Stimulated activated CD8-positive, alpha-beta memory T cell treated with anti-CD3 and anti-CD28 coated beads, Interleukin-2, amount 100 ng/mL, for 48 hours (primary cell): ENCODE measurements at regions not wholly inside any gene's neighbourhood (a gene's known extent, or its start where the extent isn't known, plus 50 kb on each side); places are given as distances from the start of the nearest gene placed in this dataset.
"Not testable (repeated sequence)": the region's sequence is repeated elsewhere in the genome, so short reads cannot be mapped to it uniquely, and the experiment has no call there.

Experiments used
- DNase-seq, 2 donors: peaks; one replicate each; pipeline ENCODE4 v3.0.0-alpha.2; 2020; ENCODE audit warnings: low read depth in 2 of 2

GRCh38 chr14:94836849-94837248 lies 66.9 kb upstream of the GSC start:
- DNase-seq = no peak

GRCh38 chr14:94833633-94834032 lies 63.7 kb upstream of the GSC start:
- DNase-seq = no peak

GRCh38 chr14:94831085-94831484 lies 61.2 kb upstream of the GSC start:
- no peak for DNase-seq

GRCh38 chr14:94827711-94828447 lies 58.0 kb upstream of the GSC start:
- no peak for DNase-seq

GRCh38 chr14:94826774-94827173 lies 56.9 kb upstream of the GSC start:
- DNase-seq = no peak

GRCh38 chr14:94823556-94824341 lies 53.8 kb upstream of the GSC start:
- no peak for DNase-seq

GRCh38 chr14:94821705-94822104 lies 51.8 kb upstream of the GSC start:
- DNase-seq = no peak

- DNase-seq = not testable (repeated sequence)
Measured at GRCh38 chr14:94820932-94821331, 51.0 kb upstream of the GSC start.
